Activated CD4-positive, alpha-beta memory T cell treated with anti-CD3 and anti-CD28 coated beads for 36 hours (primary cell): ENCODE measurements at regions not wholly inside any gene's neighbourhood (a gene's known extent, or its start where the extent isn't known, plus 50 kb on each side); places are given as distances from the start of the nearest gene placed in this dataset.

Experiments used
- CTCF ChIA-PET: fragments of 350-600 bp; sonication (Branson Sonifier 250); formaldehyde crosslinking; loops from one replicate; lab custom pipeline; 2021; ENCODE audit warnings: antibody characterized with exemption, inconsistent platforms; lab: Charles Lee
- POLR2A ChIA-PET: fragments of 350-600 bp; sonication (Branson Sonifier 250); formaldehyde crosslinking; loops from one replicate; lab custom pipeline; 2021; ENCODE audit warnings: antibody characterized with exemption; lab: Charles Lee
- DNase-seq: peaks from one replicate; pipeline ENCODE4 v3.0.0-alpha.2; 2020
- H3K27ac Mint-ChIP-seq: one replicate; pipeline ENCODE4 v1.8.0; 2021; ENCODE audit warnings: mixed read lengths
- H3K27me3 Mint-ChIP-seq: one replicate; pipeline ENCODE4 v1.8.0; 2021; ENCODE audit warnings: mixed read lengths
- H3K36me3 Mint-ChIP-seq: one replicate; pipeline ENCODE4 v1.8.0; 2021; ENCODE audit warnings: mixed read lengths
- H3K4me1 Mint-ChIP-seq: one replicate; pipeline ENCODE4 v1.8.0; 2021; ENCODE audit warnings: low read depth, mixed read lengths
- H3K4me3 Mint-ChIP-seq: one replicate; pipeline ENCODE4 v1.8.0; 2021; ENCODE audit warnings: mild to moderate bottlenecking, mixed read lengths
- H3K9me3 Mint-ChIP-seq: one replicate; pipeline ENCODE4 v1.8.0; 2021; ENCODE audit warnings: mixed read lengths
- intact Hi-C: fragments of 100-400 bp; cut with micrococcal nuclease; formaldehyde crosslinking; loops from one replicate; pipeline ENCODE4 v1.15.1; 2023

GRCh38 chr11:69229511-69229910, 64.4 kb upstream of the MYEOV start:
- H3K27ac Mint-ChIP-seq: no peak overlapping the region
- ChIA-PET POLR2A (no interaction called here), CTCF (no interaction called here)
- peaks cover 2% of the 10 kb centered on the region for H3K36me3 Mint-ChIP-seq
- no peaks in the 10 kb centered on the region for H3K4me1 Mint-ChIP-seq
- peaks cover 13% of the 10 kb centered on the region for H3K9me3 Mint-ChIP-seq
- H3K27me3 Mint-ChIP-seq: peaks cover 20% of the 10 kb centered on the region
- peak; percentile 3 for DNase-seq
- H3K4me3 Mint-ChIP-seq: no peak overlapping the region
- intact Hi-C loops: no loop called here

GRCh38 chr11:69230856-69231425, 63.0 kb upstream of the MYEOV start:
- peak; percentile 2 for DNase-seq
- H3K4me3 Mint-ChIP-seq: no peak overlapping the region
- H3K4me1 Mint-ChIP-seq: no peaks in the 10 kb centered on the region
- H3K27ac Mint-ChIP-seq: no peak overlapping the region
- H3K27me3 Mint-ChIP-seq: peaks cover 14% of the 10 kb centered on the region
- H3K9me3 Mint-ChIP-seq: peaks cover 13% of the 10 kb centered on the region
- POLR2A ChIA-PET: no interaction called here
- intact Hi-C loops: no loop called here
- H3K36me3 Mint-ChIP-seq: peaks cover 2% of the 10 kb centered on the region
- CTCF ChIA-PET: no interaction called here

GRCh38 chr11:69231466-69232018, 62.4 kb upstream of the MYEOV start:
- no peak for DNase-seq
- ChIA-PET CTCF (no interaction called here), POLR2A (no interaction called here)
- Mint-ChIP-seq H3K36me3 (peaks cover 2% of the 10 kb centered on the region), H3K27me3 (peaks cover 10% of the 10 kb centered on the region), H3K4me3 (no peak overlapping the region), H3K27ac (no peak overlapping the region), H3K9me3 (peaks cover 7% of the 10 kb centered on the region), H3K4me1 (no peaks in the 10 kb centered on the region)
- intact Hi-C loops: no loop called here

GRCh38 chr11:69232821-69233743, 60.9 kb upstream of the MYEOV start:
- ChIA-PET CTCF (no interaction called here), POLR2A (no interaction called here)
- intact Hi-C loops: no loop called here
- no peak overlapping the region for H3K4me3 Mint-ChIP-seq
- DNase-seq: peak; percentile 5
- H3K27ac Mint-ChIP-seq: no peak overlapping the region
- H3K27me3 Mint-ChIP-seq: peaks cover 3% of the 10 kb centered on the region
- peaks cover 4% of the 10 kb centered on the region for H3K4me1 Mint-ChIP-seq
- no peaks in the 10 kb centered on the region for H3K9me3 Mint-ChIP-seq
- no peaks in the 10 kb centered on the region for H3K36me3 Mint-ChIP-seq

- H3K27me3 Mint-ChIP-seq: peaks cover 3% of the 10 kb centered on the region
- H3K36me3 Mint-ChIP-seq: no peaks in the 10 kb centered on the region
- POLR2A ChIA-PET: no interaction called here
- CTCF ChIA-PET: no interaction called here
- intact Hi-C loops: no loop called here
- peak; percentile 6 for DNase-seq
- no peak overlapping the region for H3K4me3 Mint-ChIP-seq
- no peak overlapping the region for H3K27ac Mint-ChIP-seq
- no peaks in the 10 kb centered on the region for H3K9me3 Mint-ChIP-seq
- H3K4me1 Mint-ChIP-seq: peaks cover 13% of the 10 kb centered on the region
Observed at GRCh38 chr11:69233744-69234570, 60.0 kb upstream of the MYEOV start.

- H3K27me3 Mint-ChIP-seq: peaks cover 3% of the 10 kb centered on the region
- no peak overlapping the region for H3K4me3 Mint-ChIP-seq
- H3K9me3 Mint-ChIP-seq: no peaks in the 10 kb centered on the region
- DNase-seq: no peak
- H3K4me1 Mint-ChIP-seq: peaks cover 21% of the 10 kb centered on the region
- ChIA-PET POLR2A (no interaction called here), CTCF (no interaction called here)
- intact Hi-C loops: loop anchor here (5.0 kb wide), 3 partner anchors 78 to 407 kb away; partner anchors contain the start of genes CCND1 and SMIM38
- H3K27ac Mint-ChIP-seq: no peak overlapping the region
- no peaks in the 10 kb centered on the region for H3K36me3 Mint-ChIP-seq
Observed at GRCh38 chr11:69234740-69235710, 58.9 kb upstream of the MYEOV start.

- H3K4me1 Mint-ChIP-seq: peaks cover 30% of the 10 kb centered on the region
- DNase-seq: peak; percentile 35
- peak overlapping the region; percentile 35 for H3K4me3 Mint-ChIP-seq
- H3K36me3 Mint-ChIP-seq: no peaks in the 10 kb centered on the region
- intact Hi-C loops: loop anchor here (1.0 to 5.0 kb wide), 5 partner anchors 81 to 404 kb away; partner anchors contain the start of genes CCND1 and SMIM38
- no peaks in the 10 kb centered on the region for H3K9me3 Mint-ChIP-seq
- peaks cover 3% of the 10 kb centered on the region for H3K27me3 Mint-ChIP-seq
- peak overlapping the region; percentile 80 for H3K27ac Mint-ChIP-seq
- CTCF ChIA-PET: interaction anchor here (0.6 to 0.8 kb wide), 4 partner anchors 60 to 404 kb away, joined by 3 read pairs; no protein-coding TSS in a partner anchor
- POLR2A ChIA-PET: interaction anchor here (0.7 to 0.8 kb wide), 3 partner anchors 20 to 334 kb away, joined by 3 to 4 read pairs (median 4); no protein-coding TSS in a partner anchor
Observed at GRCh38 chr11:69238573-69239351, 55.2 kb upstream of the MYEOV start.

- H3K27me3 Mint-ChIP-seq: peaks cover 3% of the 10 kb centered on the region
- H3K27ac Mint-ChIP-seq: peak overlapping the region; percentile 31
- ChIA-PET CTCF (interaction anchor here (0.8 to 1.0 kb wide), 2 partner anchors 17 to 403 kb away, joined by 3 read pairs; no protein-coding TSS in a partner anchor), POLR2A (no interaction called here)
- H3K4me1 Mint-ChIP-seq: peaks cover 30% of the 10 kb centered on the region
- H3K9me3 Mint-ChIP-seq: no peaks in the 10 kb centered on the region
- H3K36me3 Mint-ChIP-seq: no peaks in the 10 kb centered on the region
- intact Hi-C loops: loop anchor here (1.0 to 5.0 kb wide), 5 partner anchors 82 to 403 kb away; partner anchors contain the start of genes CCND1 and SMIM38
- no peak overlapping the region for H3K4me3 Mint-ChIP-seq
- DNase-seq: no peak
Observed at GRCh38 chr11:69239641-69240040, 54.3 kb upstream of the MYEOV start.

GRCh38 chr11:69240332-69241074, 53.5 kb upstream of the MYEOV start:
- H3K4me3 Mint-ChIP-seq: no peak overlapping the region
- intact Hi-C loops: no loop called here
- H3K36me3 Mint-ChIP-seq: no peaks in the 10 kb centered on the region
- no peaks in the 10 kb centered on the region for H3K9me3 Mint-ChIP-seq
- peaks cover 30% of the 10 kb centered on the region for H3K4me1 Mint-ChIP-seq
- CTCF ChIA-PET: interaction anchor here (0.8 to 1.0 kb wide), 3 partner anchors 17 to 202 kb away, joined by 3 read pairs; no protein-coding TSS in a partner anchor
- POLR2A ChIA-PET: no interaction called here
- DNase-seq: peak; percentile 43
- H3K27me3 Mint-ChIP-seq: peaks cover 3% of the 10 kb centered on the region
- no peak overlapping the region for H3K27ac Mint-ChIP-seq
